Kidney epithelial cell (primary cell): ENCODE measurements at regions not wholly inside any gene's neighbourhood (a gene's known extent, or its start where the extent isn't known, plus 50 kb on each side); places are given as distances from the start of the nearest gene placed in this dataset.

ENCODE experiments used
- DNase-seq: peaks from one replicate; pipeline ENCODE4 v3.0.0-alpha.2; 2010; ENCODE audit warnings: low read depth
- H3K27me3 ChIP-seq: 2 replicates; pipeline ENCODE4 v1.6.0; 2011; ENCODE audit warnings: low read length; ENCODE audit not compliant: control insufficient read depth, insufficient read depth
- H3K36me3 ChIP-seq: 2 replicates; pipeline ENCODE4 v1.5.1; 2011; ENCODE audit warnings: low read length; ENCODE audit not compliant: control insufficient read depth, insufficient read depth
- H3K4me3 ChIP-seq: 2 replicates; pipeline ENCODE4 v1.5.1; 2011; ENCODE audit warnings: low read depth, mild to moderate bottlenecking, control low read depth, low read length
- TF ChIP-seq, protein P1 (sequence below): IDR thresholded peaks from 2 replicates; pipeline ENCODE4 v1.5.1; 2011; ENCODE audit warnings: mild to moderate bottlenecking, moderate library complexity, low read length, control low read depth, inconsistent platforms; ENCODE audit not compliant: insufficient read depth, poor library complexity, severe bottlenecking

DNA sequence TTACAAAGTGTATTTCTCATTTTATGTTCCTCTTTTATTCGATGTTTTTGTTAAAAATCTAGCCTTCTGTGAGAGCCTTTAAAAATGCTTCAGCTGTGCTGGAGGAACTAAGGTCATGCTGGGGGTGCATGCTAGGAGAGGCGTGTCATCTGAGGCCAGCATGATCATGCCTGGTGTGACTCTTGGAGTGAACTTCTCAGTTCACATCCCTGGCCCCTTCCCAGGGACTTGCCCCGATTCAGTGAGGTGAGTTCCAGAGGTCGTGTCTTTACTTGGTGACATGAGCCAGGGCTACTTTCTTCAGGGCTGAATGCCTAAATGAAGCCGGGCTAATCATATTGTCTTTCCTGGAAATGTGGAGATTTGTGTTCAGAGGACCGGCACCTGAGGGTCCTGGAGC lies 264.9 kb downstream of the MREG start:
- Histone ChIP-seq H3K36me3 (no peaks in the 10 kb centered on the region), H3K27me3 (no peaks in the 10 kb centered on the region), H3K4me3 (no peak overlapping the region)
- DNase-seq = no peak
- TF ChIP-seq, protein P1, sequence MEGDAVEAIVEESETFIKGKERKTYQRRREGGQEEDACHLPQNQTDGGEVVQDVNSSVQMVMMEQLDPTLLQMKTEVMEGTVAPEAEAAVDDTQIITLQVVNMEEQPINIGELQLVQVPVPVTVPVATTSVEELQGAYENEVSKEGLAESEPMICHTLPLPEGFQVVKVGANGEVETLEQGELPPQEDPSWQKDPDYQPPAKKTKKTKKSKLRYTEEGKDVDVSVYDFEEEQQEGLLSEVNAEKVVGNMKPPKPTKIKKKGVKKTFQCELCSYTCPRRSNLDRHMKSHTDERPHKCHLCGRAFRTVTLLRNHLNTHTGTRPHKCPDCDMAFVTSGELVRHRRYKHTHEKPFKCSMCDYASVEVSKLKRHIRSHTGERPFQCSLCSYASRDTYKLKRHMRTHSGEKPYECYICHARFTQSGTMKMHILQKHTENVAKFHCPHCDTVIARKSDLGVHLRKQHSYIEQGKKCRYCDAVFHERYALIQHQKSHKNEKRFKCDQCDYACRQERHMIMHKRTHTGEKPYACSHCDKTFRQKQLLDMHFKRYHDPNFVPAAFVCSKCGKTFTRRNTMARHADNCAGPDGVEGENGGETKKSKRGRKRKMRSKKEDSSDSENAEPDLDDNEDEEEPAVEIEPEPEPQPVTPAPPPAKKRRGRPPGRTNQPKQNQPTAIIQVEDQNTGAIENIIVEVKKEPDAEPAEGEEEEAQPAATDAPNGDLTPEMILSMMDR = no peak

DNA sequence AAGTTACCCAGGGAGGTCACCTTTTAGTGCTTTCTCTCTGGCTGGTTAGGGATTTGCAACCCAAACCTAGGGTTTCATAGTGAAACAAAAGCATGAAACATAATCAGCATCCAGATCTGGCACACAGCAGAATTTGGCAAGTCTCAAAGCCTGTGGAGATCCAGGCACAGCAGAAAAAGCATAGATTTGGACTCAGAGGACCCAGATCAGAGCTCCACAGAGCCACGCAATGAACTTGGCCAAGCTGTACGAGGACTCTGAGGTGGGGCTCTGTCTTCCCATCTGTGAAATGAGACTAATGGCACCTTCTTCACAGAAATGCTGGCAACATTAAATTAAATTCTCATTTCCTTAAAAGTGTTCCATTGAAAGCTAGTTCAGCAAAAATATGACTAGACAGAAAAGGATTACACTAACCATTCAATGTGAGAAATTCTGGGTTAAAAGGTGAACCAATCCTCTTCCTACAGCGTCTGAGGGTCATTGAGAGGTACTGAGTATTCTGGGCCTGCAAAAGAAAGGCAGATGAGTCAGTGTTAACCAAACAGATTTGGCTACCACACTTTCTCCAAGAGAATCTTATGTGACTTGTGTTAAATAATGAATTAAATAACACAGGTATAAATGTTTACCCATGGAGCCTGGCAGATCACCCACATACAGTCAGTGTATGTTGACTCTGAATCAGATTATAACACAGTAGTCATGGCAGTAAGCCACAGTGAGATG lies 266.3 kb downstream of the MREG start:
- H3K4me3 ChIP-seq = no peak overlapping the region
- H3K36me3 ChIP-seq = no peaks in the 10 kb centered on the region
- no peaks in the 10 kb centered on the region for H3K27me3 ChIP-seq
- no peak for DNase-seq
- TF ChIP-seq, protein P1 = no peak

DNA sequence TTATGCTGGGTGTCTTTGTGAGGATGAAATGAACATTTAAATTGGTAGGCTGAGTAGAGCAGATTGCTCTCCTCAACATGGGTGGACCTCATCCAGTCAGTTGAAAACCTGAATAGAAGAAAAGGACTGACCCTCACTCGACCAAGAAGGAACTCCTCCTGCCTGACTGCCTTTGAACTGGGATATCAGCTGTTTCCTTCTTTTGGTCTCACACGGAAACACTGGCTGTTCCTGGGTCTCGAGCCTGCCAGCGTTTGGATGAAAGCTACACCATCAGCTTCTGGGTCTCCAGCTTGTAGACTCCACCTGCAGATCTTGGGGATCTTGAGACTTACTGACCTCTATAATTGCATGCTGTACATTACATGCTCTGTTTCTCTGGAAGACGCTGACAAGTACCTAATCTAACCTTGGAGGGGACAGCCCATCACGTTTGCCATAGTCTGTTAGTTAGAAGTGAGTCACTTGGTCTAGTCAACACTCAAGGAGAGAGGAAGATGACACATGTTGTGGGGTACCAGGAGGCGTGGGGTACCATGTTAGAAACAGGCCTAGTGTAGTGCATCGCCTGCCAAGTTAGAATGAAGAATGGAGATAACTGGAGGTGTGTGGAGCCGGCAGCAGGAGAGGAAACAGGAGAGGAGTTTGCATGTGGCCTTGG lies 267.0 kb downstream of the MREG start:
- DNase-seq = no peak
- H3K4me3 ChIP-seq = no peak overlapping the region
- no peaks in the 10 kb centered on the region for H3K27me3 ChIP-seq
- TF ChIP-seq, protein P1 = no peak
- no peaks in the 10 kb centered on the region for H3K36me3 ChIP-seq

DNA sequence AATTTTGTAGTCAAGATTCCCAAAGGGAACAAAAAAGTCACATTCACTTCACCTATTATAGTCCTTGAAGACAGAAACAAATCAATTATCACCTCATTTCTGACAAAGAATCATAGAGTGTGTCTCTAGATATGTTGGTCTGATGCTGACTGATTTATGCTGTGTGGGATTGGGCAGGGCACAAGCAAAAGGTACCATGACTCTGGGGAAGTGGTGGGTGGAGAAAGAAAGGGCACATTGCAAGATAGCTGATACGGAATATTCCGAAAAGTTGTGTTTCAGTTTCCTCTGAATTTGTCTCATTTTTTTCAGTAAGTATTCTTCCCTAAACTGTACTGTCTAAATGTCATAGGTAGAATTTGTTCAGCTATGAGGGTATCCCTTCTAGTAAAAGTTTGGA lies 268.0 kb downstream of the MREG start:
- Histone ChIP-seq H3K36me3 (no peaks in the 10 kb centered on the region), H3K4me3 (no peak overlapping the region), H3K27me3 (no peaks in the 10 kb centered on the region)
- TF ChIP-seq, protein P1 = no peak
- DNase-seq = no peak

DNA sequence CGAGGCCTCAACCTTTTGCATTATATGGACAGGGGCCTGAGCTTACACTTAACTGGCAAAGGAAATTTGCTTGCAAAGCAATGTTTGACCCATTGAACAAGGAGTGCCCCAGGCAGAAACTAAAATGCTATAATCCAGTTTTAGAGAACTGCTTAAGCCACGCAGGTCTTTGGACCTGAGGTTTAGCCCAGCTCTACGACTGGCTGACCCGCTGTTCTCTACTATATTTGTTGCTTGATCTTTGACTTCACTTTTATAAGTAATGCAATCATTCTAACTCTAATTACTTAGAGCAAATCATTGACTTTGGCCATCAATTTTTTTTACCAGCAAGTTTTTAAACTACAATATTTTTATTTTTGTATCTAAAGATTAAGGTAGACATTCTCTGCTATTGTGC lies 268.8 kb downstream of the MREG start:
- Histone ChIP-seq H3K36me3 (no peaks in the 10 kb centered on the region), H3K27me3 (no peaks in the 10 kb centered on the region), H3K4me3 (no peak overlapping the region)
- DNase-seq = no peak
- TF ChIP-seq, protein P1 = no peak
